ENCODE measurements at regions not wholly inside any gene's neighbourhood (a gene's known extent, or its start where the extent isn't known, plus 50 kb on each side); places are given as distances from the start of the nearest gene placed in this dataset.

GRCh38 chr5:2329741-2330140 lies 421.7 kb downstream of the IRX2 start:
- TF ChIP-seq CTCF (IDR thresholded peaks at IDR 0.05), result no peak
- TF ChIP-seq ZFX (IDR thresholded peaks at IDR 0.05; ENCODE audit: borderline replicate concordance), result no peak
